Tibial nerve (tissue), 4 donors: ENCODE measurements at regions not wholly inside any gene's neighbourhood (a gene's known extent, or its start where the extent isn't known, plus 50 kb on each side); places are given as distances from the start of the nearest gene placed in this dataset.

Experiments
- CTCF ChIP-seq, 5 experiments: fragments of 200-600 bp in 3 of 5; fragments of 450-650 bp in 2 of 5; sonication (generic) in 3 of 5; IDR thresholded peaks; one replicate each; pipeline ENCODE4 v1.5.1; 2016 to 2019; ENCODE audit warnings: antibody characterized with exemption in 5 of 5, mild to moderate bottlenecking in 3 of 5, moderate library complexity in 2 of 5
- EP300 ChIP-seq, 2 donors: sonication (generic); formaldehyde crosslinking; IDR thresholded peaks; one replicate each; pipeline ENCODE4 v1.6.1; 2017; ENCODE audit warnings: antibody characterized with exemption in 2 of 2, mild to moderate bottlenecking in 1 of 2

- TF ChIP-seq EP300 (IDR thresholded peaks at IDR 0.05): no peak
- TF ChIP-seq CTCF (IDR thresholded peaks at IDR 0.05): no peak
Measured at GRCh38 chr2:164079258-164079657, 343.4 kb upstream of the FIGN start.
